HPDE6-E6E7 (cell line): ENCODE measurements at regions not wholly inside any gene's neighbourhood (a gene's known extent, or its start where the extent isn't known, plus 50 kb on each side); places are given as distances from the start of the nearest gene placed in this dataset.

Experiments
- DNase-seq: peaks from one replicate; pipeline ENCODE4 v3.0.0; 2011; ENCODE audit warnings: missing footprints; ENCODE audit errors: extremely low spot score

DNA sequence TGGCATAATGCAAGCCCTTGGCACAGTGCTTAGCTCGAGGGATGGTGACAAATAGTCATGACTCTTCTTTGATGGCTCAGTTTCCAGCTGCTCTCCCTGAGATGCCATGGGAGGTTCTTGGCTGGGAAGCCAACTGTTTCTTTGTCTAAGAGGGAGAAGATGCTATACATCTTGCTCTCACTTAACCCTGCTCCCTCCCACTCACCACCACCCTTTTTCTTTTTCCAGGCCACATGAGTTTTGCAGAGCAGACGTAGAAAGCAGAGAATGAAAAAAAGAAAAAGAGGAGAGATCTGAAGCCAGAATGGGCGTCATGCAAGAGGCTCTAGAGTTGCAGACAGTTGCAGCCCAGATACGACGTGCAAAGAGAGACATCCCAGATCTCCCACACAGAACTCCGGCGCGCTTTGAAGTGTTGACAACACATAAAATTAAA, 160.5 kb downstream of the FGF18 start:
- DNase-seq = no peak

DNA sequence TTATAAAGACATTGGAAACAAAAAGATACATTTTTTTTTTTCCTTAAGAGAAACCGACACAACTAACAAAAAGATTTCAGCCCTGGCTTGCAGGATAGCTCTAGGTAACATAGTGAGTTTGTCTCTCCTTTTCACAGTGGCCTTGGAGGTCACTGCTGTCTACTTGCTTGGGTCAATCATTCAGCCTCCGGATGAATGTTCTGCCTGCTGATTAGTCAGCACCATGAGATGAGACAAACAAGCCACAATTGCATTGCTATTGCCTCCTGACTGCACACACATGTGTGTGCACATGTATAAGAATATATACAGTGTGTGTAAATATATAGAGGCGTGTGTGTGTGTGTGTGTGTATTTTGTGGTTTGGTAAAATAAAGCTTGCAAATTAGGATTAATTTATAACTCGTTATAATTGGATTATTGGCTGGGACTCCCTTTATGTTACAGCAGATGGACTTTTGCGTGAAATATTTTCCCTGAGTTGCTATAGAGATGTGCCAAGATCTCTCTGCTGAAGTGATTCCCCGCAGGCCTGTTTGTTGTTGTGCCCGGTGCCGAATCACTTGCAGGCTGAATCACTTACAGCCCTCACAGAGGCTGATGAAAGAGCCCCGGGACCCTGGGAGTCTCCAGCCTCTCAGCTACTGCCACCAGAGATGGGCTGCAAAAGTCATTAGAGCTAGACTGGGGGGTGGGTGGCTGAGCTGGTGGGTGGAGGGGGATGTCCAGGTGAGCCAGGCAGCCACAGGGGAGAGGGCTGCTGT, 161.2 kb downstream of the FGF18 start:
- no peak for DNase-seq

DNA sequence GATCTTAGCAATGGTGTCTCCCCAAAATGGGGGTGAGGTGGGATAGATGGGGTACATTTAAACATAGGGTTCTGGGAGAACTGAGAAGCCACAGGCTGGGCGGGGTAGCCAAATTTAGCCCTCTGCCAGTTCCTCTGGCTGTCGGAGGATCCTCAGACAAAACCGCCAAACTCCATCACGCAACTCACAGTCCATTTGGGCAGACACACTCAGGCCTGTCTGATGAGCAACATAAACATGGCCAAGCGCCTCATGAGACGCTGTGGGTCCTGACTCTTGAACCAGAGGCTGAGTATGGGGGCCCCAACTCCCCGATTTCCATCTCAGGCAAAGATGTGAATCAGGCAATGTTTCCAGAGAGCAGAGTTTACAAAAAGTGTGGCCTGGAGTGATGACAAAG, 162.3 kb downstream of the FGF18 start:
- DNase-seq = no peak

DNA sequence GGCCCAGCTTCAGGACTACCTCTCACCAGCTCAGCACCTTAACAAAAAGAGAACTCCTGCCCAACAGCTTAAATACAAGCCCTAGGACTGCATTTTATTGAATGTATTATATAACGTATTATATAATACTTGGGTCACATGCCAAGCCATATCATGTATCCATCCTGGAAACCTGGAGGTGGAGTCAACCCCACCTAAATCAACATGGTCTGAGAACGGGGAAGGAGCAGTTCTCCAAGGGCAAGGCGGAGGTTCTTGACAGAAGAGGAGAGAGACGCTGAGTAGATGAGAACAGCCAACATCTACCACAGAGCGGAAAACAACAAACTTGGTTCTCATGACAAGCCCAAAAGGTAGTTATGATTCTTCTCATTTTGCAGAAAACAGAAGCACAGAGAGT, 163.4 kb downstream of the FGF18 start:
- no peak for DNase-seq

DNA sequence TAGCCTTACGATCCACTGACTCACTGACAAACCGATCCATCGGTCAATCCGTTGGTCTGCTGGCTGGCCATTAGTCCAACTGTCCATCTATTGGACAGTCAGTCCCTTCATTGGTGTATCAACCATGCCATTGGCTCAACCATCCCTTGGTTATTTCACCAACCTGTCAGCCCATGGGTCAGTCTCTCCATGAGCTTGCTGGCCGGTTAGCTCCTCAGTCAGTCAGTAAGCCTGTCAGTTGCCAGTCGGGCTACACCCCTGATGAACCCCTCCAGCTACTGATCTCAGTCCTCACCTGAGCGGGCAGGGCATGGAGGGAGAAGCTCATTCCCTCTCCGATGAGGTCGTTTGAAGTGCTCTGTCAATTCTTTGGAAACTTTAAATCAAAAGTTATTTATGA, 166.5 kb downstream of the FGF18 start:
- no peak for DNase-seq

GRCh38 chr5:171586436-171586835, 167.0 kb downstream of the FGF18 start:
- DNase-seq = no peak

- no peak for DNase-seq
These were observed 168.6 kb downstream of the FGF18 start for GRCh38 chr5:171588046-171588445.

DNA sequence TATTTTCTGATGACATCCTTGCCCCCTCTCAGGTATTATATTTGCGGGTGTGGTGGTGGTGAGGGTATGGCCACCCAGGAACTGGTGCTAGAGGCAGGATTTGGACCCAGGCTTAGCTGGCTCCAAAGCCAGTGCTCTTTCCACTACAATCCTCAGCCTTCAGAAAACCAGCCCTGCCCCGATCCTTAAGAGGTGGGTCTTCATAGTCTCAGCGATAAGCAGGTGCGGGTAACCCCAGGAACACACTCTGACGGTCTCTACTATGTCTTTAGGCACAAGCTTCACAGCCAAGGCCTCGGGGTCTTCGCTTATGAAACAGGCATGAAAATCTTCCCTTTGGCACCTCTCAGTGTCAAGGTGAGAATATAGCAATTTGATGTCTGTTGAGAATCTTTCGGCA, 169.3 kb downstream of the FGF18 start:
- DNase-seq = no peak

DNA sequence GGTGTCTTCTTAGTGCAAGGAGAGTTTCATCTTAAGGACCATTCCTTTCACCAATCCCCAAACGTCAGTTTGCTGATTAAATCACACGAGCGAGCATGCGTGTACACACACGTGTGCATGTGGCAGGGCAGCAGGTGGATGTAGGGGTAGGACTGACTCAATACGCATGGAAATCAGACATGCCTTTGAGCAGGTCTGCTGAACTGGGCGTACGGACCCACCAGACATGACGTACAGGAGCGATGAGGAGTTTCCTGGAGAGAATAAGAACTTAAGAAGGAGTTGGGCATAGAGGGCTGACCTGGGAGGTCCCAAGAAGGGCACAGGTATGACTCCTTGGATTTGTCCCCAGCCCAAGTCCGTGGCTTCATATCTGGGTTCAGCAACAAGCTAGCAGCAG, 170.0 kb downstream of the FGF18 start:
- DNase-seq = no peak

DNA sequence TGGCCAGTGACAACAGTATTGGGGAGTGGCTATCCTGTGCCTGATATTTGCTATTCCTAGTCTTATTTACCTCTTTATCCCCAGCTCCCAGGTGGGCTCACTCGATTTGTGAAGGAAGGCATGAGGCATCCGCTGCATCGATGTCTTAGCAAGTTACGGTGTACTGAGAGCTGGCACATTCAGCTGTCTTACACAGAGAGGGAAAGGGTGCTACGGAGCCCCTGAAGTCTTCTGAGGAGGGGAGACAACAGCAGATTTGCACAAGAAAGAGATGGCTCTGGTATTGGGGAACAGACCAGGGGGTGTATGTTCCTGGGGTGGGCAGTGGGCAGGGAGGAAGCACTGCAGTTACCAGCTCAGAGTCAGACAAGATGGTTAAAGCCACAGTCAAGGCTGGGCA, 172.6 kb downstream of the FGF18 start:
- DNase-seq = no peak

- DNase-seq = no peak
These were observed 173.3 kb downstream of the FGF18 start for GRCh38 chr5:171592736-171593135.

- no peak for DNase-seq
These were observed 174.0 kb downstream of the FGF18 start for GRCh38 chr5:171593401-171593800.

- DNase-seq = no peak
These were observed 174.5 kb downstream of the FGF18 start for GRCh38 chr5:171593976-171594375.

DNA sequence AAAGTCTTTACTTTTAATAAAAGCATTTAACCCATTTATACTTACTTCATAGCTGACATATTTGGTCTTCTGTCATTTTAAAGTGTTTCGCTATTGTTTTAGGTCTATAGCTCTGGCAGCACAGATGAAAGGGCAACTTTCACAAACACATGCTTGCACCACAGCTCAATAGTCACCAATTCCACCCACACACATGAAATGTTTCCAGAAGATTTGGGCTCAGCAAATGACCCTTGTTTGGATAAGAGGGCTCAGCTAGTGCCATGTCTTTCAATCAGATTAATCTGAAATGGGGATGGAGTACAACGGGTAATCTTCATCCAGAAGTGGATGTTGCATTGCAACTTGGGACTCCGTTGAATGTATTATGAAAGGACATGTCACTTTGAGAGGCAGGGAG, 176.0 kb downstream of the FGF18 start:
- DNase-seq = no peak

DNA sequence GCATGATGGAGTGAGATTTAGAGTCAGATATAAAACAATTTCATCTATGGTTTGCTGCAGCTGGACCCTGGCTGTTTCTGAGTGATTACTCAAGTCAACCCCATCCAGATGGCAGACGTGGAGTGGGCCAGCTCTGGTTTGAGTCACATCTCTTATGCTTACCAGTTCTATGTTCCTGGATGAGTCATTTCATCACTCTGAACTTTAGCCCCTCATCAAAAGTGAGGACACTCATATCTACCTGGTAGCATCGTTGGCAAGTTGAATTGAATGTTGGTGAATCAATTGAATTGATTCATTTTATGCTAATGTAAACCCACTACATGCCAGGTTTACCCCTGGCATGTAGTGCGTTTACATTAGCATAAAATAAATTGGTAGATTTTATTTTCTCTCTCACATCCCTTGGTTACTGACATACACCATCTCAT, 176.4 kb downstream of the FGF18 start:
- DNase-seq = no peak

GRCh38 chr5:171596391-171596878, 177.0 kb downstream of the FGF18 start:
- no peak for DNase-seq

DNA sequence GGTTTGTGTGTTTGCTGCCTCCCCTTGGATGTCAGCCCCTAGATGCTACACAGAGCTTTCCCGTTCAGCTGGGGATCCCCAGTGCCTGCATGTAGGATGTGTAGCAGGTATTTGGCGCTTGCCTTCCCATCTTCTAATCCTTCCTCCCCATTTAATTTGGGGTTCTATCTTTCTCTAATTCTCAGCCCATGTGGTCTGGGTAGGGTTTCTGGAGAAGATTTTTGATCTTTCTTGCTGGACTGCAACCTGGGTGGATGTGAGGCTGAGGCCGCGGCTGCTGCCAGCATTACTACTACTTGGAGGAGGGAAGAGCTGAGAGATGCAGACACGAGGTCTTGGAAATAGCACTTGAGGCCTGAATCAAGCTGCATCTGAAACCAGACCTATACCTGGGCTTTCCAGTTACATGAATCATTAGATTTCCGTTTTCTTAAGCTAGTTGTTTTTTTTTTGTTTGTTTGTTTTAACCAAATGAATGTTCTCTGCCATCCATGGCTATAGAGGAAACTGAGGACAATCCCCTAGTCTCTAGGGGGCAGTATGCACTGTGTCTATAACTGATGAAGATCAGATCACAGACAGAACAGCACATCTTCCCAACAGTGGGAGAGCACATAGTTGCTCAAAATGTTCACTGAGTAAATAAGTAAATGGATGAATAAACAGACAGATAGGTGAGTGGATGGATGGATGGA, 178.6 kb downstream of the FGF18 start:
- no peak for DNase-seq

GRCh38 chr5:171598641-171599152, 179.2 kb downstream of the FGF18 start:
- no peak for DNase-seq

GRCh38 chr5:171599411-171599810, 180.0 kb downstream of the FGF18 start:
- no peak for DNase-seq

DNA sequence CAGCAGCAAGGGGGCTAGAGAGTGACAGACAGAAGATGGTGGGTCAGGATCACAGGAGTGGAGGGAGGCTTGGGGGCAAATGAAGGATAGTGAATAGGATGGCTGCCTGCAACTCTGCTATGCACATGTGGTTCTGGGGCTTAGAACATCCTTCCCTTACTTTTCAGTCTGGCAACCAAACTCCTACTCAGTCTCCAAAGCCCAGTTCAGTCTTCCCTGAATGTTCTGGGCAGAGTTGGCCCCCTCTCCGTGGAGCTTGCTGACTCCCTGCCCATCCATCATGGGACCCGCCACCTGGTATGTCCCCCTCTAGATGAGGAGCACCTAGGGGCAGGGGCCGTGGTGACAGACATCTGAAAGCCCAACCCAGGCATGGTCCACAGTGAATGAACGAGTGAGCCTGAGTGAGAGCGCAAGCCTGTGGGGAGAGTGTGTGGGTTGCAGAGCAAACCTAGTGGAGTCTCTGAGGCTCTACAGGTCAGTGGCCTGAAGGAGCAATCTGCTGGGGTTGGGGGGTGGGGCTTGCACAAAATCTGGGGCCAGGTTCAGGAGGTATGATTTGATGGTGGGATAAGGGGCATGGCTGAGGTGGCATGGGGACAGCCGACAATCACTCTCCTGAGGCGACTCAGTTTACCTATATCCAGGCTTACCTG, 180.6 kb downstream of the FGF18 start:
- DNase-seq = no peak

DNA sequence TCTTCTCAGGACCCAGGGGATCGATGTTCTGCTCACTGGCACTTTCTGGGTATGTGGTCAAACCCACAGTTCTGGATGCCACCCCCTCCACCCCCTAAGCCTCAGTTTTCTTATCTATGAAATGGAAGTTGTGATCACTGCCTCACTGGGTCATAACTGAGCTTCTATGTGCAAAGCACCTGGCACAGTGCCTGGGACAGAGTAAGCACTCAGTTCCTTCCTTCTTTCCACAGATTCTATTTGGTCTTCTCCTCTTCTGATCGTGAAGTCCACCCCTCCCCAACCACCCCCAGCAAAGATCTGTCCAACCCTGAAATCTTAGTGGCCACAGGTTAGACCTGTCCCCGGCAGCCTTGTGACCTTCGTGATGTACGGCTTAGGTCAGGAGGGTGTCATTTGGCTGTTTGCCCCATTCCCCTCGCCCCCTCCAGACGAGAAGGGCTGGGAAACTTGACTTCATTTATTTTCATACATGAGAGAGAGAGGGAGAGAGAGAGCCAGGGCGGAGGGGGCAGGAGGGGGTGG, 181.4 kb downstream of the FGF18 start:
- no peak for DNase-seq

DNA sequence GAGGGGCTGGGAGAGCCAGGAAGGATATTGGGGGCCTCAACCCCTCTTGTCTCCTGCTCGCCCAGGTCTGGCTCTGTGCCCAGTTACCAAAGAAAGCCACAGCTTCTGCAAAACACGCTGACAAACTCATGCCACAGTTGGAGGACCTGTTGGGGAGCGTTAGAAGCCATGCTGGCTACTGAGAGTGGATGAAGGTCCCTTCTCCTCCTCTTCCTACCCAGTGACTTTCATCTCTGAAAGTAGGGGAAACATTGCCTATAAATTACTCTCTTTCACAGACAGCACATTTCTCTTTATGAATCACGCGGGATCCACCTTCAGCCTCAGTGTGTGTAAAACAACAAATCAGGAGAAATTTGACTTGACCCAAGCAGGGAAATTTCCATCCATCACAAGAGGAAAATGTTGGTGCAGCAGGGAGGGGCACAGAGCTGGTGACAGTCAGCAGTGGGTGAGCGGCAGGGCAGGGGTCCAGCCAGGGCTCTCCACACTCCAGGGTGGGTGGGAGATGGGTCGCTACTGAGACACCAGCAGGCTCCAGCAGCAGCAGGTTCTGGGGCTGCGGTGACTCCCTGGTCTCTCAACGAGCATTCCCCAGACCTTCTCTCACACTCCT, 181.9 kb downstream of the FGF18 start:
- DNase-seq = no peak
